Right lobe of liver (tissue), 4 donors: ENCODE measurements at regions not wholly inside any gene's neighbourhood (a gene's known extent, or its start where the extent isn't known, plus 50 kb on each side); places are given as distances from the start of the nearest gene placed in this dataset.

Source experiments
- CTCF ChIP-seq, 4 donors: fragments of 200-600 bp in 3 of 4; fragments of 450-650 bp in 1 of 4; IDR thresholded peaks; one replicate each; pipeline versions ENCODE4 v1.5.1 to v1.8.0; 2016 to 2022; ENCODE audit warnings: antibody characterized with exemption in 4 of 4, mild to moderate bottlenecking in 2 of 4
- POLR2A ChIP-seq: fragments of 450-650 bp; IDR thresholded peaks from one replicate; pipeline ENCODE4 v1.6.1; 2017; ENCODE audit warnings: antibody characterized with exemption, mild to moderate bottlenecking
- donor health status: DM: no; HTN: no; CAD: no.
- donor health status: DM: no; HTN: no; CAD: no.
- donor health status: DM: no; HTN: yes; CAD: no.

DNA sequence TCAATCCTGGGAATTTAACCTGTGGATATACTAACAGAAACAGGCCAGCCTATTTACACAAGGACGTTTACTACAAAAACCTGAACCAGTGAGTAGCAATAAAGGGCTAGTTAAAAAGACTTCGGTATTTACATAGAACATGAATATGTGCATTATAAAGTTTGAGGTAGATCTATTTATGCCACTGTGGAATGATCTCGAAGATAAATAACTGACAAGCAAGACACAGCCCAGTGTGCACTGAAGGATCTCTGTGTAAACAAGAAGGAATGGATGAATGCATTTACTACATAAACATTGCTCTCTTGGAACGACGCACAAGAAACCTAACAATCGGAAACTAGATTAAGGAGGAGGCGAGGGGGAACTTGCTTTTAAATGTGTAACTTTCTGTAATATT, 132.0 kb upstream of the NSMCE3 start:
- no peak for TF ChIP-seq CTCF (IDR thresholded peaks at IDR 0.05)
- no peak for TF ChIP-seq POLR2A
